GM13977 (cell line): ENCODE measurements at regions not wholly inside any gene's neighbourhood (a gene's known extent, or its start where the extent isn't known, plus 50 kb on each side); places are given as distances from the start of the nearest gene placed in this dataset.

Experiments used
- DNase-seq: peaks from one replicate; pipeline ENCODE4 v3.0.0; 2012; ENCODE audit warnings: low spot score
- CTCF ChIP-seq: IDR thresholded peaks from 2 replicates; pipeline ENCODE4 v1.5.1; 2012; ENCODE audit warnings: mild to moderate bottlenecking, control low read depth; ENCODE audit not compliant: insufficient read depth; ENCODE audit errors: extremely low read depth, missing control alignments
- in situ Hi-C: fragments of 300-500 bp; cut with MboI; formaldehyde crosslinking; loops from one replicate; pipeline ENCODE4 v1.12.0; 2022; ENCODE audit warnings: low sequenced_read_pairs, low pct_unique_long_range_greater_than_20kb, mixed read lengths, inconsistent platforms; ENCODE audit not compliant: unreplicated experiment

GRCh38 chr17:72349011-72349410, 228.2 kb downstream of the SOX9 start:
- in situ Hi-C loops = no loop called here
- TF ChIP-seq CTCF = no peak
- no peak for DNase-seq

- in situ Hi-C loops = no loop called here
- no peak for TF ChIP-seq CTCF
- no peak for DNase-seq
Observed at GRCh38 chr17:72349491-72349995, 228.7 kb downstream of the SOX9 start.

GRCh38 chr17:72350073-72350472, 229.3 kb downstream of the SOX9 start:
- TF ChIP-seq CTCF = no peak
- in situ Hi-C loops = no loop called here
- DNase-seq = no peak

GRCh38 chr17:72351365-72351764, 230.5 kb downstream of the SOX9 start:
- no peak for DNase-seq
- no peak for TF ChIP-seq CTCF
- in situ Hi-C loops = no loop called here

GRCh38 chr17:72351884-72352346, 231.1 kb downstream of the SOX9 start:
- in situ Hi-C loops = no loop called here
- no peak for DNase-seq
- no peak for TF ChIP-seq CTCF

GRCh38 chr17:72353502-72353901, 232.7 kb downstream of the SOX9 start:
- in situ Hi-C loops = no loop called here
- no peak for TF ChIP-seq CTCF
- no peak for DNase-seq

- in situ Hi-C loops = no loop called here
- TF ChIP-seq CTCF = no peak
- DNase-seq = no peak
Observed at GRCh38 chr17:72354071-72354470, 233.3 kb downstream of the SOX9 start.
